ENCODE measurements at regions not wholly inside any gene's neighbourhood (a gene's known extent, or its start where the extent isn't known, plus 50 kb on each side); places are given as distances from the start of the nearest gene placed in this dataset.

GRCh38 chr1:229853751-229854150, 213.3 kb upstream of the GALNT2 start:
- no peak for FAIRE-seq
- H2AK5ac ChIP-seq (ENCODE audit: low read depth, low read length): no peak overlapping the region
- H4K20me1 ChIP-seq (replicated peaks in 1 of 2; ENCODE audit: control insufficient read depth in 1 of 2, insufficient read depth in 2 of 2, low read length in 2 of 2): no peaks in the 10 kb centered on the region
- no peak overlapping the region for H4K5ac ChIP-seq (ENCODE audit: insufficient read length, low read depth, low read length)
- no peaks in the 10 kb centered on the region; the same call in 1 of the 2 replicates for H3K23me2 ChIP-seq (ENCODE audit: low read depth, low read length)
- no peak overlapping the region for H2AFZ ChIP-seq (ENCODE audit: low read length)
- H3K36me3 ChIP-seq (ENCODE audit: control insufficient read depth in 2 of 4, insufficient read depth in 4 of 4, low read length in 3 of 4): no peaks in the 10 kb centered on the region
- no peak overlapping the region for H2BK120ac ChIP-seq (replicated peaks; ENCODE audit: low read depth, low read length)
- no peak overlapping the region for H3K27ac ChIP-seq (ENCODE audit: low read depth, low read length)
- DNase-seq (ENCODE audit: low read depth in 1 of 2, low spot score in 2 of 2): no peak
- no peak overlapping the region for H4K91ac ChIP-seq (replicated peaks; ENCODE audit: insufficient read length, low read length)
- H3K4me1 ChIP-seq (replicated peaks in 1 of 4; ENCODE audit: control insufficient read depth in 3 of 4, insufficient read depth in 4 of 4, low read length in 3 of 4): no peaks in the 10 kb centered on the region
- no peak overlapping the region for H2BK15ac ChIP-seq (ENCODE audit: low read length)
- H3K23ac ChIP-seq (ENCODE audit: insufficient read length): no peak overlapping the region
- H3K14ac ChIP-seq (ENCODE audit: insufficient read length): no peak overlapping the region
- H3K56ac ChIP-seq (replicated peaks; ENCODE audit: insufficient read length, low read depth, low read length): no peak overlapping the region
- H3K27me3 ChIP-seq (replicated peaks in 1 of 4; ENCODE audit: control insufficient read depth in 3 of 4, extremely low read depth in 1 of 4, insufficient read depth in 3 of 4, low read length in 3 of 4): no peaks in the 10 kb centered on the region
- H4K8ac ChIP-seq (ENCODE audit: extremely low read depth, insufficient read depth, low read length): no peak overlapping the region
- no peak overlapping the region for H3K18ac ChIP-seq (ENCODE audit: extremely low read depth, low read length)
- no peak overlapping the region for H3K4ac ChIP-seq (replicated peaks; ENCODE audit: insufficient read length, low read depth, low read length)
- no peak overlapping the region for H3K9ac ChIP-seq (replicated peaks in 1 of 4; ENCODE audit: extremely low read depth in 1 of 4, low read depth in 3 of 4, low read length in 3 of 4)
- H3K9me3 ChIP-seq (ENCODE audit: insufficient read depth in 2 of 2, low read depth in 1 of 2, low read length in 1 of 2): no peaks in the 10 kb centered on the region
- CTCF ChIA-PET (ENCODE audit: partially characterized antibody): interaction anchor here (0.8 to 3.0 kb wide), 5 partner anchors 11 to 193 kb away, joined by 3 to 8 read pairs (median 7); no protein-coding TSS in a partner anchor
- H2BK5ac ChIP-seq (ENCODE audit: low read depth, low read length): no peak overlapping the region
- no CpG with 5 or more reads among the region's 3 CpGs for WGBS, 2 experiments (ENCODE audit: extremely low coverage in 1 of 2, insufficient coverage in 1 of 2, insufficient read length in 1 of 2, insufficient replicate concordance in 2 of 2, low coverage in 1 of 2, low lambda C conversion rate in 2 of 2, missing lambda C conversion rate in 1 of 2)
- H3K79me2 ChIP-seq (ENCODE audit: control insufficient read depth in 1 of 2, insufficient read depth in 2 of 2, low read length in 2 of 2): no peaks in the 10 kb centered on the region
- H2BK12ac ChIP-seq (ENCODE audit: low read depth, low read length): no peak overlapping the region
- H2BK20ac ChIP-seq (ENCODE audit: low read length): no peak overlapping the region
- POLR2A ChIA-PET (ENCODE audit: partially characterized antibody): no interaction called here
- H3K79me1 ChIP-seq (ENCODE audit: low read depth, low read length): no peaks in the 10 kb centered on the region
- H3K4me3 ChIP-seq (ENCODE audit: extremely low read depth in 1 of 4, insufficient read depth in 2 of 4, low read depth in 3 of 4, low read length in 4 of 4): no peak overlapping the region
- H3K4me2 ChIP-seq (ENCODE audit: insufficient read depth in 1 of 2, low read depth in 2 of 2, low read length in 2 of 2): no peak overlapping the region
- TF ChIP-seq FOSL1 (IDR thresholded peaks at IDR 0.05; ENCODE audit: insufficient read depth, low read depth, low read length): no peak
- no peak for TF ChIP-seq EP300 (IDR thresholded peaks at IDR 0.05; ENCODE audit: borderline replicate concordance in 1 of 2, low read depth in 2 of 2, low read length in 2 of 2)
- no peak for TF ChIP-seq POLR2A (IDR thresholded peaks at IDR 0.05; ENCODE audit: control extremely low read depth in 1 of 2, low read depth in 2 of 2, low read length in 2 of 2)
- TF ChIP-seq KDM5A (IDR thresholded peaks at IDR 0.05; ENCODE audit: low read length): no peak
- no peak for TF ChIP-seq NANOG (IDR thresholded peaks at IDR 0.05; ENCODE audit: insufficient read depth, low read depth, low read length, poor library complexity, severe bottlenecking)
- no peak for TF ChIP-seq EGR1 (IDR thresholded peaks at IDR 0.05; ENCODE audit: borderline replicate concordance, low read depth, low read length)
- no peak for TF ChIP-seq ATF2 (IDR thresholded peaks at IDR 0.05; ENCODE audit: low read length)
- TF ChIP-seq TEAD4 (IDR thresholded peaks at IDR 0.05; ENCODE audit: low read depth, low read length): no peak
- no peak for TF ChIP-seq CTBP2 (IDR thresholded peaks at IDR 0.05; ENCODE audit: borderline replicate concordance, insufficient read depth, insufficient read length, low read length)
- TF ChIP-seq JUN (IDR thresholded peaks at IDR 0.05; ENCODE audit: low read depth, low read length): no peak
- TF ChIP-seq CHD1 (IDR thresholded peaks at IDR 0.05; ENCODE audit: low read depth, low read length): no peak
- no peak for TF ChIP-seq ATF3 (IDR thresholded peaks at IDR 0.05; ENCODE audit: insufficient read depth, low read depth, low read length)
- no peak for TF ChIP-seq CEBPB (IDR thresholded peaks at IDR 0.05; ENCODE audit: low read depth, low read length)
